Loucy (cell line): ENCODE measurements at regions not wholly inside any gene's neighbourhood (a gene's known extent, or its start where the extent isn't known, plus 50 kb on each side); places are given as distances from the start of the nearest gene placed in this dataset.

Experiments used
- EZH2phosphoT487 ChIP-seq: fragments of 200-600 bp; IDR thresholded peaks from 2 replicates; pipeline ENCODE4 v1.6.1; 2018; ENCODE audit warnings: antibody characterized with exemption, mild to moderate bottlenecking, moderate library complexity, borderline replicate concordance
- TF ChIP-seq, protein P1 (sequence below): fragments of 200-600 bp; sonication (generic); conservative IDR thresholded peaks from 2 replicates; pipeline ENCODE4 v1.5.1; 2014; ENCODE audit warnings: mild to moderate bottlenecking, antibody characterized with exemption, low read length

DNA sequence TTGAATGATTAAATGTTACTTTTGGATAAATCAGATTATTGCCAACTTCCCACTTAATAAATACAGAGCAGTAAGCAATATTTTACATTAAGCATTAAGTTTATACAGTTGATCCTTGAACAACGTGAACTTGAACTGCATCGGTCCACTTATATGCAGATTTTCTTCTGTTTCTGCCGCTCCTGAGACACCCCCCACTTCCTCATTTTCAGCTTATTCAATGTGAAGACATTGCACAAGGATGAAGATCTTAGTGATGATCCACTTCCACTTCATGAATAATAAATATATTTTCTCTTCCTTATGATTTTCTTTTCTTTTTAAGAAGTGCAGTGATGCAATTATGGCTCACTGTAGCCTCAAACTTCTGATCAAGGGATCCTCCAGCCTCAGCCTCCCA is 167.2 kb downstream of the LINC00237 start:
- TF ChIP-seq, protein P1, sequence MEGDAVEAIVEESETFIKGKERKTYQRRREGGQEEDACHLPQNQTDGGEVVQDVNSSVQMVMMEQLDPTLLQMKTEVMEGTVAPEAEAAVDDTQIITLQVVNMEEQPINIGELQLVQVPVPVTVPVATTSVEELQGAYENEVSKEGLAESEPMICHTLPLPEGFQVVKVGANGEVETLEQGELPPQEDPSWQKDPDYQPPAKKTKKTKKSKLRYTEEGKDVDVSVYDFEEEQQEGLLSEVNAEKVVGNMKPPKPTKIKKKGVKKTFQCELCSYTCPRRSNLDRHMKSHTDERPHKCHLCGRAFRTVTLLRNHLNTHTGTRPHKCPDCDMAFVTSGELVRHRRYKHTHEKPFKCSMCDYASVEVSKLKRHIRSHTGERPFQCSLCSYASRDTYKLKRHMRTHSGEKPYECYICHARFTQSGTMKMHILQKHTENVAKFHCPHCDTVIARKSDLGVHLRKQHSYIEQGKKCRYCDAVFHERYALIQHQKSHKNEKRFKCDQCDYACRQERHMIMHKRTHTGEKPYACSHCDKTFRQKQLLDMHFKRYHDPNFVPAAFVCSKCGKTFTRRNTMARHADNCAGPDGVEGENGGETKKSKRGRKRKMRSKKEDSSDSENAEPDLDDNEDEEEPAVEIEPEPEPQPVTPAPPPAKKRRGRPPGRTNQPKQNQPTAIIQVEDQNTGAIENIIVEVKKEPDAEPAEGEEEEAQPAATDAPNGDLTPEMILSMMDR, result no peak
- TF ChIP-seq EZH2phosphoT487, result no peak
